ENCODE measurements at regions not wholly inside any gene's neighbourhood (a gene's known extent, or its start where the extent isn't known, plus 50 kb on each side); places are given as distances from the start of the nearest gene placed in this dataset.

GRCh38 chr16:51051671-51052070, 99.4 kb downstream of the SALL1 start:
- peaks cover 25% of the 10 kb centered on the region; the same call in 1 of the 2 replicates for H3K27me3 ChIP-seq (ENCODE audit: low read depth, low read length)
- H3K9me3 ChIP-seq (ENCODE audit: insufficient read depth, low read length) = no peaks in the 10 kb centered on the region
- no peaks in the 10 kb centered on the region for H3K36me3 ChIP-seq (replicated peaks; ENCODE audit: low read depth, low read length)
- H2AFZ ChIP-seq (ENCODE audit: low read depth, low read length) = no peak overlapping the region
- H3K4me3 ChIP-seq (ENCODE audit: low read length) = no peak overlapping the region
- H3K4me1 ChIP-seq (ENCODE audit: low read length) = no peaks in the 10 kb centered on the region
- no peak overlapping the region for H3K27ac ChIP-seq (ENCODE audit: low read length)
- no peak overlapping the region for H3K9ac ChIP-seq (ENCODE audit: low read length)
- no peaks in the 10 kb centered on the region for H4K20me1 ChIP-seq (ENCODE audit: insufficient read depth, low read length)
- no peak for TF ChIP-seq CTCF (IDR thresholded peaks at IDR 0.05; ENCODE audit: low read depth, low read length)
- TF ChIP-seq EZH2phosphoT487 (IDR thresholded peaks at IDR 0.05; ENCODE audit: low read depth) = no peak
- H3K79me2 ChIP-seq (ENCODE audit: low read length) = no peaks in the 10 kb centered on the region
- H3K4me2 ChIP-seq (ENCODE audit: low read length) = no peak overlapping the region

GRCh38 chr16:51050377-51050706, 100.7 kb downstream of the SALL1 start:
- H3K9ac ChIP-seq (ENCODE audit: low read length) = no peak overlapping the region
- peaks cover 13% of the 10 kb centered on the region; the same call in 1 of the 2 replicates for H3K27me3 ChIP-seq (ENCODE audit: low read depth, low read length)
- no peak overlapping the region for H3K4me3 ChIP-seq (ENCODE audit: low read length)
- H3K4me2 ChIP-seq (ENCODE audit: low read length) = no peak overlapping the region
- no peaks in the 10 kb centered on the region for H4K20me1 ChIP-seq (ENCODE audit: insufficient read depth, low read length)
- H3K9me3 ChIP-seq (ENCODE audit: insufficient read depth, low read length) = no peaks in the 10 kb centered on the region
- TF ChIP-seq CTCF (IDR thresholded peaks at IDR 0.05; ENCODE audit: low read depth, low read length) (no peak), EZH2phosphoT487 (IDR thresholded peaks at IDR 0.05; ENCODE audit: low read depth) (no peak)
- no peak overlapping the region for H3K27ac ChIP-seq (ENCODE audit: low read length)
- H3K79me2 ChIP-seq (ENCODE audit: low read length) = no peaks in the 10 kb centered on the region
- no peak overlapping the region for H2AFZ ChIP-seq (ENCODE audit: low read depth, low read length)
- no peaks in the 10 kb centered on the region for H3K36me3 ChIP-seq (replicated peaks; ENCODE audit: low read depth, low read length)
- H3K4me1 ChIP-seq (ENCODE audit: low read length) = no peaks in the 10 kb centered on the region

GRCh38 chr16:51049678-51050376, 101.2 kb downstream of the SALL1 start:
- Histone ChIP-seq H3K79me2 (ENCODE audit: low read length) (no peaks in the 10 kb centered on the region), H3K9ac (ENCODE audit: low read length) (no peak overlapping the region), H3K4me1 (ENCODE audit: low read length) (no peaks in the 10 kb centered on the region), H3K9me3 (ENCODE audit: insufficient read depth, low read length) (no peaks in the 10 kb centered on the region), H3K27me3 (ENCODE audit: low read depth, low read length) (peaks cover 11% of the 10 kb centered on the region; the same call in 1 of the 2 replicates), H3K36me3 (replicated peaks; ENCODE audit: low read depth, low read length) (no peaks in the 10 kb centered on the region), H3K27ac (ENCODE audit: low read length) (no peak overlapping the region), H2AFZ (ENCODE audit: low read depth, low read length) (no peak overlapping the region), H4K20me1 (ENCODE audit: insufficient read depth, low read length) (no peaks in the 10 kb centered on the region), H3K4me3 (ENCODE audit: low read length) (no peak overlapping the region), H3K4me2 (ENCODE audit: low read length) (no peak overlapping the region)
- TF ChIP-seq EZH2phosphoT487 (IDR thresholded peaks at IDR 0.05; ENCODE audit: low read depth) (no peak), CTCF (IDR thresholded peaks at IDR 0.05; ENCODE audit: low read depth, low read length) (peak; percentile 56)

GRCh38 chr16:51049276-51049675, 101.8 kb downstream of the SALL1 start:
- Histone ChIP-seq H3K36me3 (replicated peaks; ENCODE audit: low read depth, low read length) (no peaks in the 10 kb centered on the region), H3K79me2 (ENCODE audit: low read length) (no peaks in the 10 kb centered on the region), H2AFZ (ENCODE audit: low read depth, low read length) (no peak overlapping the region), H3K4me1 (ENCODE audit: low read length) (no peaks in the 10 kb centered on the region), H3K9ac (ENCODE audit: low read length) (no peak overlapping the region), H3K4me3 (ENCODE audit: low read length) (no peak overlapping the region), H3K27ac (ENCODE audit: low read length) (no peak overlapping the region), H3K9me3 (ENCODE audit: insufficient read depth, low read length) (no peaks in the 10 kb centered on the region), H3K27me3 (ENCODE audit: low read depth, low read length) (peaks cover 11% of the 10 kb centered on the region; the same call in 1 of the 2 replicates), H3K4me2 (ENCODE audit: low read length) (no peak overlapping the region), H4K20me1 (ENCODE audit: insufficient read depth, low read length) (no peaks in the 10 kb centered on the region)
- TF ChIP-seq EZH2phosphoT487 (IDR thresholded peaks at IDR 0.05; ENCODE audit: low read depth) (no peak), CTCF (IDR thresholded peaks at IDR 0.05; ENCODE audit: low read depth, low read length) (no peak)
